Neural crest cell (in vitro differentiated cells): ENCODE measurements at regions not wholly inside any gene's neighbourhood (a gene's known extent, or its start where the extent isn't known, plus 50 kb on each side); places are given as distances from the start of the nearest gene placed in this dataset.
A peak's percentile ranks its signal among the peaks of the same experiment; 100 is the strongest.

Source experiments
- DNase-seq: peaks from one replicate; pipeline ENCODE4 v3.0.0; 2021; ENCODE audit warnings: low read depth, mixed read lengths, low spot score
- H3K27ac Mint-ChIP-seq: one replicate; pipeline ENCODE4 v1.8.0; 2021; ENCODE audit warnings: mild to moderate bottlenecking, mixed read lengths; ENCODE audit not compliant: unreplicated experiment
- H3K27me3 Mint-ChIP-seq: 2 replicates; pipeline ENCODE4 v1.8.0; 2021; ENCODE audit warnings: low read depth, mild to moderate bottlenecking, mixed read lengths
- H3K36me3 Mint-ChIP-seq: 2 replicates; pipeline ENCODE4 v1.8.0; 2021; ENCODE audit warnings: low read depth, mild to moderate bottlenecking, mixed read lengths
- H3K4me1 Mint-ChIP-seq: 2 replicates; pipeline ENCODE4 v1.8.0; 2021; ENCODE audit warnings: mixed read lengths
- H3K4me3 Mint-ChIP-seq: one replicate; pipeline ENCODE4 v1.8.0; 2021; ENCODE audit warnings: mild to moderate bottlenecking, mixed read lengths
- H3K9me3 Mint-ChIP-seq: 2 replicates; pipeline ENCODE4 v1.8.0; 2021; ENCODE audit warnings: mixed read lengths
- CTCF ChIP-seq: fragments of 200-600 bp; sonication (generic); conservative IDR thresholded peaks from 2 replicates; pipeline ENCODE4 v1.5.0; 2021; ENCODE audit warnings: antibody characterized with exemption, mild to moderate bottlenecking

- Mint-ChIP-seq H3K4me1 (peaks cover 15% of the 10 kb centered on the region), H3K27me3 (no peaks in the 10 kb centered on the region), H3K4me3 (no peak overlapping the region), H3K36me3 (peaks cover 8% of the 10 kb centered on the region), H3K9me3 (peaks cover 5% of the 10 kb centered on the region), H3K27ac (peak overlapping the region; percentile 46)
- no peak for DNase-seq
- TF ChIP-seq CTCF = no peak
Observed at GRCh38 chr6:113076816-113077215, 729.7 kb downstream of the RFPL4B start.

- Mint-ChIP-seq H3K4me3 (no peak overlapping the region), H3K36me3 (peaks cover 7% of the 10 kb centered on the region), H3K4me1 (peaks cover 15% of the 10 kb centered on the region), H3K27ac (no peak overlapping the region), H3K27me3 (no peaks in the 10 kb centered on the region), H3K9me3 (peaks cover 5% of the 10 kb centered on the region)
- DNase-seq = no peak
- TF ChIP-seq CTCF = no peak
Observed at GRCh38 chr6:113077794-113078193, 730.7 kb downstream of the RFPL4B start.

GRCh38 chr6:113078791-113079190 is 731.7 kb downstream of the RFPL4B start:
- TF ChIP-seq CTCF = no peak

GRCh38 chr6:113082745-113083144 is 735.6 kb downstream of the RFPL4B start:
- Mint-ChIP-seq H3K4me1 (no peaks in the 10 kb centered on the region), H3K4me3 (no peak overlapping the region), H3K27me3 (no peaks in the 10 kb centered on the region), H3K27ac (no peak overlapping the region), H3K36me3 (no peaks in the 10 kb centered on the region), H3K9me3 (peaks cover 7% of the 10 kb centered on the region)
- DNase-seq = no peak
- no peak for TF ChIP-seq CTCF

More at GRCh38 chr6:113078791-113079190, 731.7 kb downstream of the RFPL4B start:
- Mint-ChIP-seq H3K4me1 (peaks cover 15% of the 10 kb centered on the region), H3K4me3 (no peak overlapping the region), H3K9me3 (peaks cover 3% of the 10 kb centered on the region), H3K27ac (no peak overlapping the region), H3K27me3 (no peaks in the 10 kb centered on the region), H3K36me3 (peaks cover 4% of the 10 kb centered on the region)
- no peak for DNase-seq

GRCh38 chr6:113083947-113084346 is 736.8 kb downstream of the RFPL4B start:
- H3K27me3 Mint-ChIP-seq = no peaks in the 10 kb centered on the region
- no peak for TF ChIP-seq CTCF
- no peak overlapping the region for H3K4me3 Mint-ChIP-seq
- peaks cover 6% of the 10 kb centered on the region for H3K36me3 Mint-ChIP-seq
- H3K9me3 Mint-ChIP-seq = peaks cover 15% of the 10 kb centered on the region
- no peak for DNase-seq
- H3K4me1 Mint-ChIP-seq = no peaks in the 10 kb centered on the region
- H3K27ac Mint-ChIP-seq = no peak overlapping the region

GRCh38 chr6:113089056-113089455 is 741.9 kb downstream of the RFPL4B start:
- peaks cover 14% of the 10 kb centered on the region for H3K9me3 Mint-ChIP-seq
- H3K4me3 Mint-ChIP-seq = no peak overlapping the region
- peaks cover 6% of the 10 kb centered on the region for H3K36me3 Mint-ChIP-seq
- peak overlapping the region; percentile 43 for H3K27ac Mint-ChIP-seq
- no peak for DNase-seq
- no peak for TF ChIP-seq CTCF
- H3K4me1 Mint-ChIP-seq = no peaks in the 10 kb centered on the region
- H3K27me3 Mint-ChIP-seq = no peaks in the 10 kb centered on the region
